MM.1S (cell line): ENCODE measurements at regions not wholly inside any gene's neighbourhood (a gene's known extent, or its start where the extent isn't known, plus 50 kb on each side); places are given as distances from the start of the nearest gene placed in this dataset.

Experiments used
- DNase-seq: peaks from one replicate; pipeline ENCODE4 v3.0.0-alpha.2; 2015
- H2AFZ ChIP-seq: fragments of 300-600 bp; sonication (generic); 2 replicates; pipeline ENCODE4 v1.6.0; 2016; ENCODE audit warnings: antibody characterized with exemption, low read length
- H3F3A ChIP-seq: fragments of 300-600 bp; sonication (generic); 2 replicates; pipeline ENCODE4 v1.6.1; 2016; ENCODE audit warnings: mild to moderate bottlenecking, antibody characterized with exemption, low read length, moderate library complexity, mixed read lengths; ENCODE audit not compliant: insufficient read depth
- H3K27ac ChIP-seq: fragments of 300-600 bp; sonication (generic); 2 replicates; pipeline ENCODE4 v1.5.1; 2016; ENCODE audit warnings: mild to moderate bottlenecking, low read length
- H3K27me3 ChIP-seq: fragments of 300-600 bp; sonication (generic); replicated peaks from 2 replicates; pipeline ENCODE4 v1.6.0; 2016; ENCODE audit warnings: low read length; ENCODE audit not compliant: insufficient read depth
- H3K36me3 ChIP-seq: fragments of 300-600 bp; sonication (generic); replicated peaks from 2 replicates; pipeline ENCODE4 v1.6.1; 2016; ENCODE audit warnings: mild to moderate bottlenecking, low read length, mixed read lengths; ENCODE audit not compliant: insufficient read depth
- H3K4me1 ChIP-seq: fragments of 300-600 bp; sonication (generic); 2 replicates; pipeline ENCODE4 v1.6.1; 2016; ENCODE audit warnings: low read length, mixed read lengths
- H3K4me2 ChIP-seq: fragments of 300-600 bp; sonication (generic); 2 replicates; pipeline ENCODE4 v1.6.0; 2016; ENCODE audit warnings: low read depth, low read length
- H3K4me3 ChIP-seq: fragments of 300-600 bp; sonication (generic); 2 replicates; pipeline ENCODE4 v1.5.1; 2016; ENCODE audit warnings: low read length, mixed read lengths
- H3K79me2 ChIP-seq: fragments of 300-600 bp; sonication (generic); 2 replicates; pipeline ENCODE4 v1.6.1; 2016; ENCODE audit warnings: mixed run types, low read length, mixed read lengths
- H3K9ac ChIP-seq: fragments of 300-600 bp; sonication (generic); 2 replicates; pipeline ENCODE4 v1.6.1; 2016; ENCODE audit warnings: low read length, mixed read lengths
- H3K9me2 ChIP-seq: fragments of 300-600 bp; sonication (generic); replicated peaks from 2 replicates; pipeline ENCODE4 v1.6.1; 2016; ENCODE audit warnings: mild to moderate bottlenecking, low read length, mixed read lengths; ENCODE audit not compliant: insufficient read depth
- H3K9me3 ChIP-seq: fragments of 300-600 bp; sonication (generic); replicated peaks from 2 replicates; pipeline ENCODE4 v1.6.1; 2016; ENCODE audit warnings: mild to moderate bottlenecking, low read length, mixed read lengths; ENCODE audit not compliant: insufficient read depth
- H4K20me1 ChIP-seq: fragments of 300-600 bp; sonication (generic); 2 replicates; pipeline ENCODE4 v1.6.1; 2016; ENCODE audit warnings: mild to moderate bottlenecking, low read length, moderate library complexity, mixed read lengths; ENCODE audit not compliant: insufficient read depth
- EZH2 ChIP-seq: fragments of 300-600 bp; sonication (generic); optimal IDR thresholded peaks from 2 replicates; pipeline ENCODE3; 2017; ENCODE audit warnings: low read depth, mild to moderate bottlenecking, antibody characterized with exemption, low read length, mixed read lengths
- EZH2phosphoT487 ChIP-seq: fragments of 300-600 bp; sonication (generic); IDR thresholded peaks from 2 replicates; pipeline ENCODE4 v1.6.1; 2018; ENCODE audit warnings: antibody characterized with exemption, low read length
- TF ChIP-seq, protein P1 (sequence below): fragments of 300-600 bp; sonication (generic); IDR thresholded peaks from 2 replicates; pipeline ENCODE4 v1.5.1; 2016; ENCODE audit warnings: antibody characterized with exemption, low read length, mixed read lengths

DNA sequence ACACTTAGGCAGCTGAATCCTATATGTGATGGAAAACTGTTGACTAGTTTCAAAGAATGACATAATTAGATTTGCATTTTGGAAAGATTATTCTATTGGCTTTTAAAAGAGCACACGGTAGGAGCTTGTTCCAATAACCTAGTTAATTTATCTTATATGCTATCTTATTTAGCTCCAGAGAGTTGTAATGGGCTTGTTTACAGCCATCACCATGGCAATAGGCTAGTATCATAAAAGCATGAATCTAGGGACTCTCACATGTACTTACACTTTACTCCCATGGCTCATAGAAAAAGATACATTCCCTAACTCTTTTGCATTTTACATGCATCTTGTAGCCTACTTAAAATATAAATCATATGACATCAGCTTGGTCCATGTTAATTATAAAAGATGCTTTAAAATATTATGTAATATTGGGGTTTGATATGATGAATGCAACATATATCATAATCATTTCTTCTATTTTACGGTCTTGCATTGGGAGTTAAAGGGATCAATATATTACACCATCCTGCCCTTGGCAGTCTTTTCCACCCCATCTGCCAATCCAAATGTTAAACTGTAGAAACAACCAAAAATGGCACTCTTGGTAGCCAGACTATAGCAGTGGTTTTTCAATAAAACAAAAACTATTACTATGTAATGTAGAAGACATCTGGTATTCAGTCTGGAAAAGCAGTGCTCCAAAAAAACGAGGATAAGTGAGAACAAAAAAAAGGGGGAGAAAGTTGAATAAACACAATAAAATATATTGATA, 2254.0 kb downstream of the LRRC4C start:
- H2AFZ ChIP-seq = no peak overlapping the region

DNA sequence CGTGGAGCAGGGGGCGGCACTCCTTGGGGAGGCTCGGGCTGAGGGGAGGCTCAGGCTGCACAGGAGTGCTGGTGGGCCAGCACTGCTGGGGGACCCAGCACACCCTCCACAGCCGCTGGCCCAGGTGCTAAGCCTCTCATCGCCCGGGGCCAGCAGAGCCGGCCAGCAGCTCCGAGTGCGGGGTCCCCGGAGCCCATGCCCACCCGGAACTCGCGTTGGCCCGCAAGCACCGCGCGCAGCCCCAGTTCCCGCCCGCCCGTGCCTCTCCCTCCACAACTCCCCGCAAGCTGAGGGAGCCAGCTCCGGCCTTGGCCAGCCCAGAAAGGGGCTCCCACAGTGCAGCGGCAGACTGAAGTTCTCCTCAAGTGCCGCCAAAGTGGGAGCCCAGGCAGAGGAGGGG, 2266.8 kb downstream of the LRRC4C start:
- no peak overlapping the region for H3K4me3 ChIP-seq
- no peaks in the 10 kb centered on the region for H3K9me2 ChIP-seq
- no peak for DNase-seq
- H3F3A ChIP-seq = no peaks in the 10 kb centered on the region
- no peaks in the 10 kb centered on the region for H3K36me3 ChIP-seq
- no peaks in the 10 kb centered on the region for H3K79me2 ChIP-seq
- TF ChIP-seq EZH2 (no peak), EZH2phosphoT487 (no peak)
- TF ChIP-seq, protein P1, sequence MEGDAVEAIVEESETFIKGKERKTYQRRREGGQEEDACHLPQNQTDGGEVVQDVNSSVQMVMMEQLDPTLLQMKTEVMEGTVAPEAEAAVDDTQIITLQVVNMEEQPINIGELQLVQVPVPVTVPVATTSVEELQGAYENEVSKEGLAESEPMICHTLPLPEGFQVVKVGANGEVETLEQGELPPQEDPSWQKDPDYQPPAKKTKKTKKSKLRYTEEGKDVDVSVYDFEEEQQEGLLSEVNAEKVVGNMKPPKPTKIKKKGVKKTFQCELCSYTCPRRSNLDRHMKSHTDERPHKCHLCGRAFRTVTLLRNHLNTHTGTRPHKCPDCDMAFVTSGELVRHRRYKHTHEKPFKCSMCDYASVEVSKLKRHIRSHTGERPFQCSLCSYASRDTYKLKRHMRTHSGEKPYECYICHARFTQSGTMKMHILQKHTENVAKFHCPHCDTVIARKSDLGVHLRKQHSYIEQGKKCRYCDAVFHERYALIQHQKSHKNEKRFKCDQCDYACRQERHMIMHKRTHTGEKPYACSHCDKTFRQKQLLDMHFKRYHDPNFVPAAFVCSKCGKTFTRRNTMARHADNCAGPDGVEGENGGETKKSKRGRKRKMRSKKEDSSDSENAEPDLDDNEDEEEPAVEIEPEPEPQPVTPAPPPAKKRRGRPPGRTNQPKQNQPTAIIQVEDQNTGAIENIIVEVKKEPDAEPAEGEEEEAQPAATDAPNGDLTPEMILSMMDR = no peak
- no peak overlapping the region for H3K9ac ChIP-seq
- H3K27me3 ChIP-seq = no peaks in the 10 kb centered on the region
- no peak overlapping the region for H2AFZ ChIP-seq
- H3K9me3 ChIP-seq = no peaks in the 10 kb centered on the region
- H3K4me2 ChIP-seq = no peak overlapping the region
- no peaks in the 10 kb centered on the region for H3K4me1 ChIP-seq
- no peak overlapping the region for H3K27ac ChIP-seq
- H4K20me1 ChIP-seq = no peaks in the 10 kb centered on the region

More for the DNA sequence above, 2254.0 kb downstream of the LRRC4C start:
- no peak for TF ChIP-seq EZH2
- Histone ChIP-seq H3K9ac (no peak overlapping the region), H3K27me3 (no peaks in the 10 kb centered on the region), H3K4me3 (no peak overlapping the region), H3K79me2 (no peaks in the 10 kb centered on the region), H3K4me2 (no peak overlapping the region), H3K9me2 (no peaks in the 10 kb centered on the region), H3K36me3 (no peaks in the 10 kb centered on the region), H3F3A (no peaks in the 10 kb centered on the region), H3K27ac (no peak overlapping the region), H3K4me1 (no peaks in the 10 kb centered on the region), H3K9me3 (no peaks in the 10 kb centered on the region), H4K20me1 (no peaks in the 10 kb centered on the region)
- DNase-seq = no peak

DNA sequence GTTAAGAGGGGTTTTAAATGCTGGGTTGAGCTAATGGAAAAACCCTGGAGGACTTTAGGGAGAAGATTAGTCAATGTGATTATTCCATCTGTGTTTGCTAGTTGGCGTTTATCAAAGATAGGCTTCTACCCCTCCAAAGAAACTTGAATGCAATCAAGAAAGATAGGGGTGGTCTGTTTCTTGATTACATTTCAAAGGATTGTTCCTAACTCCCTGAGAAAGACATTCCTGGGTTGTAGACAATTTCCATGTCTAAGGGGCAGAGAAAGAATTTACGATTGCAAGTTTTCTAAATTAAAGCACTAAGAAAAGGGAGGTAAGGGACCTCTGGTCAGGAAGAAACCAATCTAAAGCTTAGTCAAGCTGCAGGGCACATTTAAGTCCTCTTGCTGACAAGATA, 2268.7 kb downstream of the LRRC4C start:
- Histone ChIP-seq H3K9ac (no peak overlapping the region), H3K4me2 (no peak overlapping the region), H2AFZ (no peak overlapping the region), H3K27ac (no peak overlapping the region), H3K9me3 (no peaks in the 10 kb centered on the region), H4K20me1 (no peaks in the 10 kb centered on the region), H3K27me3 (no peaks in the 10 kb centered on the region), H3K79me2 (no peaks in the 10 kb centered on the region), H3F3A (no peaks in the 10 kb centered on the region), H3K4me3 (no peak overlapping the region), H3K9me2 (no peaks in the 10 kb centered on the region), H3K36me3 (no peaks in the 10 kb centered on the region), H3K4me1 (no peaks in the 10 kb centered on the region)
- no peak for DNase-seq
- TF ChIP-seq EZH2 (no peak), EZH2phosphoT487 (no peak)
- TF ChIP-seq, protein P1 = no peak

DNA sequence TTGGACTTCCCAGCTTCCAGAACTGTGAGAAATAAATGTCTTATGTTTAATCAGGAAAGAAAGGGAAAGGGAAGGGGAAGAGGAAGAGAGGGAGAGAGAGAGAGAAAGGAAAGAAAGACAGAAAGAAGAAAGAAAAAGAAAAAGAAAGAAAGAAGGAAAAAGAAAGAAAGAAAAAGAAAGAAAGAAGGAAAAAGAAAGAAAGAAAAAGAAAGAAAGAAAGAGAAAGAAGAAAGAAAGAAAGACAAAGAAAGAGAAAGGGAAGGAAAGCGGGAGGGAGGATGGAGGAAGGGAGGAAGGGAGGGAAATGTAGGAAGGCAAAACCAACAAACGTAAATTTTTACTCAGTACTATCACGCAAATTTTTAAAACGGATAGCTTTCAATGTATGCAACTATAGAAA, 2281.8 kb downstream of the LRRC4C start:
- TF ChIP-seq, protein P1 = no peak
- no peak for TF ChIP-seq EZH2
- no peak for TF ChIP-seq EZH2phosphoT487
- H3K36me3 ChIP-seq = no peaks in the 10 kb centered on the region
- H2AFZ ChIP-seq = no peak overlapping the region
- H3K27me3 ChIP-seq = no peaks in the 10 kb centered on the region
- no peak overlapping the region for H3K4me2 ChIP-seq
- DNase-seq = no peak
- H3K9me3 ChIP-seq = no peaks in the 10 kb centered on the region
- H3K4me1 ChIP-seq = no peaks in the 10 kb centered on the region
- no peak overlapping the region for H3K27ac ChIP-seq
- no peak overlapping the region for H3K4me3 ChIP-seq
- no peaks in the 10 kb centered on the region for H3K9me2 ChIP-seq
- H3K9ac ChIP-seq = no peak overlapping the region
- H4K20me1 ChIP-seq = no peaks in the 10 kb centered on the region
- no peaks in the 10 kb centered on the region for H3F3A ChIP-seq
- H3K79me2 ChIP-seq = no peaks in the 10 kb centered on the region
